ENCODE measurements at regions not wholly inside any gene's neighbourhood (a gene's known extent, or its start where the extent isn't known, plus 50 kb on each side); places are given as distances from the start of the nearest gene placed in this dataset.

DNA sequence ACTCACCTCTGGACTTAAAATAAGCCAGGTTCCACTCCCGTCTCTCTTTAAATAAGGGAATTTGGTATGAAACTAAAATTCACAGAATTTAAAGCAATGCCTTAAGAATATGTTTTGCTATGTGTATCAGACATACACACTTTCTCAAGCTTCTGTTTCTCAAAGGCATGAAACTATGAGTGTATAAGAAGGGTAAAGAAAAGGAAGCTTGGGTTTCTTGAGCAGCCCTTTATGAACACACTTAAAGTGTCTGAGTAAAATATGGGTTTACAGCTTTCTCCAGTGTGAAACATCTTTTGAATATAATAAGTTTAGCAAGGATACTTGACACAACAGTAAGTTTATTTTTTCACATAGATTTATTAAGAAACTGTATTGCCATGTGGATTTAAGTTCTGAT, 370.5 kb downstream of the TMA16 start:
- TF ChIP-seq, protein P1, sequence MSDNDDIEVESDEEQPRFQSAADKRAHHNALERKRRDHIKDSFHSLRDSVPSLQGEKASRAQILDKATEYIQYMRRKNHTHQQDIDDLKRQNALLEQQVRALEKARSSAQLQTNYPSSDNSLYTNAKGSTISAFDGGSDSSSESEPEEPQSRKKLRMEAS (IDR thresholded peaks at IDR 0.05) = no peak
- TF ChIP-seq, protein P2, sequence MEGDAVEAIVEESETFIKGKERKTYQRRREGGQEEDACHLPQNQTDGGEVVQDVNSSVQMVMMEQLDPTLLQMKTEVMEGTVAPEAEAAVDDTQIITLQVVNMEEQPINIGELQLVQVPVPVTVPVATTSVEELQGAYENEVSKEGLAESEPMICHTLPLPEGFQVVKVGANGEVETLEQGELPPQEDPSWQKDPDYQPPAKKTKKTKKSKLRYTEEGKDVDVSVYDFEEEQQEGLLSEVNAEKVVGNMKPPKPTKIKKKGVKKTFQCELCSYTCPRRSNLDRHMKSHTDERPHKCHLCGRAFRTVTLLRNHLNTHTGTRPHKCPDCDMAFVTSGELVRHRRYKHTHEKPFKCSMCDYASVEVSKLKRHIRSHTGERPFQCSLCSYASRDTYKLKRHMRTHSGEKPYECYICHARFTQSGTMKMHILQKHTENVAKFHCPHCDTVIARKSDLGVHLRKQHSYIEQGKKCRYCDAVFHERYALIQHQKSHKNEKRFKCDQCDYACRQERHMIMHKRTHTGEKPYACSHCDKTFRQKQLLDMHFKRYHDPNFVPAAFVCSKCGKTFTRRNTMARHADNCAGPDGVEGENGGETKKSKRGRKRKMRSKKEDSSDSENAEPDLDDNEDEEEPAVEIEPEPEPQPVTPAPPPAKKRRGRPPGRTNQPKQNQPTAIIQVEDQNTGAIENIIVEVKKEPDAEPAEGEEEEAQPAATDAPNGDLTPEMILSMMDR (IDR thresholded peaks at IDR 0.05; ENCODE audit: low read depth, low read length, missing input control) = no peak
- TF ChIP-seq, protein P3, sequence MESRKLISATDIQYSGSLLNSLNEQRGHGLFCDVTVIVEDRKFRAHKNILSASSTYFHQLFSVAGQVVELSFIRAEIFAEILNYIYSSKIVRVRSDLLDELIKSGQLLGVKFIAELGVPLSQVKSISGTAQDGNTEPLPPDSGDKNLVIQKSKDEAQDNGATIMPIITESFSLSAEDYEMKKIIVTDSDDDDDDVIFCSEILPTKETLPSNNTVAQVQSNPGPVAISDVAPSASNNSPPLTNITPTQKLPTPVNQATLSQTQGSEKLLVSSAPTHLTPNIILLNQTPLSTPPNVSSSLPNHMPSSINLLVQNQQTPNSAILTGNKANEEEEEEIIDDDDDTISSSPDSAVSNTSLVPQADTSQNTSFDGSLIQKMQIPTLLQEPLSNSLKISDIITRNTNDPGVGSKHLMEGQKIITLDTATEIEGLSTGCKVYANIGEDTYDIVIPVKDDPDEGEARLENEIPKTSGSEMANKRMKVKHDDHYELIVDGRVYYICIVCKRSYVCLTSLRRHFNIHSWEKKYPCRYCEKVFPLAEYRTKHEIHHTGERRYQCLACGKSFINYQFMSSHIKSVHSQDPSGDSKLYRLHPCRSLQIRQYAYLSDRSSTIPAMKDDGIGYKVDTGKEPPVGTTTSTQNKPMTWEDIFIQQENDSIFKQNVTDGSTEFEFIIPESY (IDR thresholded peaks at IDR 0.05) = no peak
- TF ChIP-seq, protein P4, sequence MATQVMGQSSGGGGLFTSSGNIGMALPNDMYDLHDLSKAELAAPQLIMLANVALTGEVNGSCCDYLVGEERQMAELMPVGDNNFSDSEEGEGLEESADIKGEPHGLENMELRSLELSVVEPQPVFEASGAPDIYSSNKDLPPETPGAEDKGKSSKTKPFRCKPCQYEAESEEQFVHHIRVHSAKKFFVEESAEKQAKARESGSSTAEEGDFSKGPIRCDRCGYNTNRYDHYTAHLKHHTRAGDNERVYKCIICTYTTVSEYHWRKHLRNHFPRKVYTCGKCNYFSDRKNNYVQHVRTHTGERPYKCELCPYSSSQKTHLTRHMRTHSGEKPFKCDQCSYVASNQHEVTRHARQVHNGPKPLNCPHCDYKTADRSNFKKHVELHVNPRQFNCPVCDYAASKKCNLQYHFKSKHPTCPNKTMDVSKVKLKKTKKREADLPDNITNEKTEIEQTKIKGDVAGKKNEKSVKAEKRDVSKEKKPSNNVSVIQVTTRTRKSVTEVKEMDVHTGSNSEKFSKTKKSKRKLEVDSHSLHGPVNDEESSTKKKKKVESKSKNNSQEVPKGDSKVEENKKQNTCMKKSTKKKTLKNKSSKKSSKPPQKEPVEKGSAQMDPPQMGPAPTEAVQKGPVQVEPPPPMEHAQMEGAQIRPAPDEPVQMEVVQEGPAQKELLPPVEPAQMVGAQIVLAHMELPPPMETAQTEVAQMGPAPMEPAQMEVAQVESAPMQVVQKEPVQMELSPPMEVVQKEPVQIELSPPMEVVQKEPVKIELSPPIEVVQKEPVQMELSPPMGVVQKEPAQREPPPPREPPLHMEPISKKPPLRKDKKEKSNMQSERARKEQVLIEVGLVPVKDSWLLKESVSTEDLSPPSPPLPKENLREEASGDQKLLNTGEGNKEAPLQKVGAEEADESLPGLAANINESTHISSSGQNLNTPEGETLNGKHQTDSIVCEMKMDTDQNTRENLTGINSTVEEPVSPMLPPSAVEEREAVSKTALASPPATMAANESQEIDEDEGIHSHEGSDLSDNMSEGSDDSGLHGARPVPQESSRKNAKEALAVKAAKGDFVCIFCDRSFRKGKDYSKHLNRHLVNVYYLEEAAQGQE (IDR thresholded peaks at IDR 0.05) = no peak

Data from liver (tissue), 2 donors.